GM12878 (cell line): ENCODE measurements at regions not wholly inside any gene's neighbourhood (a gene's known extent, or its start where the extent isn't known, plus 50 kb on each side); places are given as distances from the start of the nearest gene placed in this dataset.

Experiments used
- ATAC-seq: fragments of 200-7000 bp; cut with Tn5 transposase; 3 replicates; pipeline ENCODE4 v1.9.1; 2020; ENCODE audit warnings: mild to moderate bottlenecking, moderate library complexity
- BruUV-seq: library from RNA; stranded (reverse); fragments of 400-500 nt; replicated peaks from 2 replicates; lab custom pipeline; 2021; lab: Mats Ljungman, UMichigan
- CTCF ChIA-PET: fragments of 300-600 bp; sonication (Branson Sonifier 250); formaldehyde crosslinking; extraction: SDS; loops from one replicate; lab custom pipeline; 2021; ENCODE audit warnings: inconsistent platforms; lab: Yijun Ruan, JAX
- POLR2A ChIA-PET: fragments of 350-600 bp; formaldehyde crosslinking; extraction: SDS; loops from one replicate; lab custom pipeline; 2021; ENCODE audit warnings: inconsistent platforms; lab: Charles Lee
- RAD21 ChIA-PET: fragments of 300-600 bp; sonication (Branson Sonifier 250); formaldehyde crosslinking; loops from one replicate; lab custom pipeline; 2023; ENCODE audit warnings: antibody characterized with exemption; ENCODE audit not compliant: unreplicated experiment; lab: Charles Lee
- SMC1A ChIA-PET: fragments of 300-600 bp; sonication (Branson Sonifier 250); formaldehyde crosslinking; loops from one replicate; lab custom pipeline; 2023; ENCODE audit not compliant: unreplicated experiment, uncharacterized antibody; lab: Charles Lee
- DNase-seq: peaks from one replicate; pipeline ENCODE4 v3.0.0-alpha.2; 2011; ENCODE audit warnings: low read depth, low spot score
- FAIRE-seq: peaks from 3 replicates; lab custom pipeline; 2011; peaks lifted over from hg19 to GRCh38; lab: Jason Lieb, UNC
- H2AFZ ChIP-seq: 2 replicates; pipeline ENCODE4 v1.6.0; 2011; ENCODE audit warnings: low read depth, low read length, control low read depth; ENCODE audit not compliant: control insufficient read depth
- H3K27ac ChIP-seq: 2 replicates; pipeline ENCODE4 v1.5.1; 2011; ENCODE audit warnings: control low read depth; ENCODE audit not compliant: control insufficient read depth, insufficient read depth
- H3K27me3 ChIP-seq, 2 experiments: replicated peaks in 1 of 2; 2 replicates each; pipeline versions ENCODE4 v1.6.0 to v1.6.1; 2011; ENCODE audit warnings: low read length in 1 of 2; ENCODE audit not compliant: control insufficient read depth in 2 of 2, insufficient read depth in 2 of 2
- H3K36me3 ChIP-seq, 2 experiments: 2 replicates each; pipeline ENCODE4 v1.5.1; 2011; ENCODE audit warnings: low read length in 1 of 2; ENCODE audit not compliant: control insufficient read depth in 2 of 2, insufficient read depth in 2 of 2
- H3K4me1 ChIP-seq: 2 replicates; pipeline ENCODE4 v1.6.1; 2011; ENCODE audit warnings: mild to moderate bottlenecking, low read length, moderate library complexity, mixed read lengths; ENCODE audit not compliant: control insufficient read depth, insufficient read depth
- H3K4me2 ChIP-seq: 2 replicates; pipeline ENCODE4 v1.6.0; 2011; ENCODE audit warnings: control low read depth; ENCODE audit not compliant: control insufficient read depth, insufficient read depth
- H3K4me3 ChIP-seq: fragments of 200-600 bp; sonication (generic); 2 replicates; pipeline ENCODE4 v1.5.1; 2016
- H3K79me2 ChIP-seq: 2 replicates; pipeline ENCODE4 v1.6.0; 2011; ENCODE audit warnings: low read length; ENCODE audit not compliant: control insufficient read depth, insufficient read depth
- H3K9ac ChIP-seq: 2 replicates; pipeline ENCODE4 v1.8.0; 2011; ENCODE audit warnings: low read length, control low read depth, mixed read lengths; ENCODE audit not compliant: control insufficient read depth, insufficient read depth
- H3K9me3 ChIP-seq: replicated peaks from 3 replicates; pipeline ENCODE4 v1.5.1; 2011; ENCODE audit warnings: mild to moderate bottlenecking, low read length; ENCODE audit not compliant: control insufficient read depth, insufficient read depth
- H4K20me1 ChIP-seq: 2 replicates; pipeline ENCODE4 v1.6.0; 2011; ENCODE audit not compliant: control insufficient read depth, insufficient read depth
- CBFB ChIP-seq: IDR thresholded peaks from 2 replicates; pipeline ENCODE4 v1.6.1; 2016; ENCODE audit warnings: antibody characterized with exemption, low read depth
- CHD4 ChIP-seq: fragments of 200-600 bp; sonication (generic); IDR thresholded peaks from 2 replicates; pipeline ENCODE4 v1.6.1; 2016; ENCODE audit warnings: mild to moderate bottlenecking
- EGR1 ChIP-seq, 2 experiments: IDR thresholded peaks; 1 replicate in 1 of 2; 2 replicates in 1 of 2; pipeline ENCODE4 v1.6.1; 2011 to 2012; ENCODE audit warnings: low read depth in 2 of 2, low read length in 2 of 2, borderline replicate concordance in 1 of 2, mild to moderate bottlenecking in 1 of 2, moderate library complexity in 1 of 2
- FOXM1 ChIP-seq: IDR thresholded peaks from 2 replicates; pipeline ENCODE4 v1.6.1; 2012; ENCODE audit warnings: low read depth, mild to moderate bottlenecking, inconsistent platforms, low read length, moderate library complexity
- HDGF ChIP-seq: fragments of 450-650 bp; IDR thresholded peaks from 2 replicates; pipeline ENCODE4 v1.6.1; 2016; ENCODE audit warnings: antibody characterized with exemption
- NFYA ChIP-seq: IDR thresholded peaks from 2 replicates; pipeline ENCODE4 v1.6.1; 2011; ENCODE audit warnings: low read depth, mild to moderate bottlenecking, low read length, improper control_type of control experiment, borderline replicate concordance
- NR2C2 ChIP-seq: IDR thresholded peaks from 2 replicates; pipeline ENCODE4 v1.6.1; 2011; ENCODE audit warnings: borderline replicate concordance, low read depth; ENCODE audit not compliant: control insufficient read depth, insufficient read length
- RAD21 ChIP-seq: IDR thresholded peaks from 2 replicates; pipeline ENCODE4 v1.6.1; 2011; ENCODE audit warnings: mild to moderate bottlenecking, low read depth, low read length, moderate library complexity; ENCODE audit not compliant: insufficient read depth
- TAF1 ChIP-seq: IDR thresholded peaks from 2 replicates; pipeline ENCODE4 v1.6.1; 2011; ENCODE audit warnings: mild to moderate bottlenecking, low read depth, low read length, borderline replicate concordance
- TARDBP ChIP-seq: IDR thresholded peaks from 2 replicates; pipeline ENCODE4 v1.6.1; 2016; ENCODE audit warnings: borderline replicate concordance
- TCF3 ChIP-seq: IDR thresholded peaks from 2 replicates; pipeline ENCODE4 v1.6.1; 2012; ENCODE audit warnings: low read depth, mild to moderate bottlenecking, low read length, borderline replicate concordance; ENCODE audit not compliant: insufficient read depth
- ZNF207 ChIP-seq: fragments of 450-650 bp; IDR thresholded peaks from 2 replicates; pipeline ENCODE4 v1.6.1; 2014; ENCODE audit warnings: antibody characterized with exemption, mild to moderate bottlenecking, borderline replicate concordance
- ZNF622 ChIP-seq: fragments of 450-650 bp; IDR thresholded peaks from 2 replicates; pipeline ENCODE4 v1.6.1; 2017; ENCODE audit warnings: mild to moderate bottlenecking, inconsistent platforms
- in situ Hi-C: fragments of 300-500 bp; cut with MboI; formaldehyde crosslinking; loops from 9 replicates; pipeline ENCODE4 v1.14.3; 2018; ENCODE audit warnings: mixed read lengths
- intact Hi-C: fragments of 100-400 bp; cut with micrococcal nuclease; formaldehyde crosslinking; loops from one replicate; pipeline ENCODE4 v1.14.2; 2022; ENCODE audit not compliant: unreplicated experiment
- TF ChIP-seq, protein P1 (sequence below), 3 experiments: IDR thresholded peaks in 2 of 3; conservative IDR thresholded peaks in 1 of 3; 2 replicates each; pipeline ENCODE4 v1.5.1; 2011; ENCODE audit warnings: low read depth in 3 of 3, low read length in 3 of 3, mild to moderate bottlenecking in 3 of 3, control low read depth in 2 of 3, moderate library complexity in 2 of 3, inconsistent platforms in 1 of 3, mixed read lengths in 1 of 3; ENCODE audit not compliant: control insufficient read depth in 2 of 3, insufficient read depth in 1 of 3; ENCODE audit errors: extremely low read depth in 1 of 3
- TF ChIP-seq, protein P2 (sequence below): IDR thresholded peaks from 2 replicates; pipeline ENCODE4 v1.6.1; 2011; ENCODE audit warnings: mild to moderate bottlenecking, low read depth, low read length, moderate library complexity; ENCODE audit not compliant: insufficient replicate concordance

DNA sequence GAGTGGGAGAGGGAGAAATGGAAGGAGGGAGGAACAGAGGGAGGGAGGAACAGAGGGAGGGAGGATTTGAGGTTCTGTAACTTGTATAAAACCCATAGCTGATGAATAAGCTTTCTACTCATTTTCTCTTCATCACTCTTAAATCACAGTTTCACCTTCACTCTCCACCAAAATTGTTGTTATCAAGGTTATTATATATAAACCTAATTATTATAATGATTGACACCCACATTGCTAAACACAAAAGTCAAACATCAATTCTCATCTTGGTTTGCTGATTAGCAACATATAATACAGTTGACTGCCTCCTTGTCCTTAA, 229.0 kb upstream of the PAPPA start:
- ATAC-seq = no peak
- BruUV-seq = no TSS peak
- no peaks in the 10 kb centered on the region for H3K36me3 ChIP-seq
- in situ Hi-C loops = no loop called here
- no peak overlapping the region for H3K4me2 ChIP-seq
- no peak overlapping the region for H3K4me3 ChIP-seq
- no peak for DNase-seq
- FAIRE-seq = no peak
- no peak overlapping the region for H3K9ac ChIP-seq
- TF ChIP-seq, protein P1, sequence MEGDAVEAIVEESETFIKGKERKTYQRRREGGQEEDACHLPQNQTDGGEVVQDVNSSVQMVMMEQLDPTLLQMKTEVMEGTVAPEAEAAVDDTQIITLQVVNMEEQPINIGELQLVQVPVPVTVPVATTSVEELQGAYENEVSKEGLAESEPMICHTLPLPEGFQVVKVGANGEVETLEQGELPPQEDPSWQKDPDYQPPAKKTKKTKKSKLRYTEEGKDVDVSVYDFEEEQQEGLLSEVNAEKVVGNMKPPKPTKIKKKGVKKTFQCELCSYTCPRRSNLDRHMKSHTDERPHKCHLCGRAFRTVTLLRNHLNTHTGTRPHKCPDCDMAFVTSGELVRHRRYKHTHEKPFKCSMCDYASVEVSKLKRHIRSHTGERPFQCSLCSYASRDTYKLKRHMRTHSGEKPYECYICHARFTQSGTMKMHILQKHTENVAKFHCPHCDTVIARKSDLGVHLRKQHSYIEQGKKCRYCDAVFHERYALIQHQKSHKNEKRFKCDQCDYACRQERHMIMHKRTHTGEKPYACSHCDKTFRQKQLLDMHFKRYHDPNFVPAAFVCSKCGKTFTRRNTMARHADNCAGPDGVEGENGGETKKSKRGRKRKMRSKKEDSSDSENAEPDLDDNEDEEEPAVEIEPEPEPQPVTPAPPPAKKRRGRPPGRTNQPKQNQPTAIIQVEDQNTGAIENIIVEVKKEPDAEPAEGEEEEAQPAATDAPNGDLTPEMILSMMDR (IDR thresholded peaks at IDR 0.05 in 2 of 3, conservative IDR thresholded peaks at IDR 0.05 in 1 of 3; ENCODE audit: control insufficient read depth in 2 of 3, extremely low read depth in 1 of 3, insufficient read depth in 1 of 3, low read depth in 3 of 3, low read length in 3 of 3) = no peak
- TF ChIP-seq EGR1 (IDR thresholded peaks at IDR 0.05; ENCODE audit: borderline replicate concordance in 1 of 2, low read depth in 2 of 2, low read length in 2 of 2) = no peak
- TF ChIP-seq ZNF207 = no peak
- TF ChIP-seq TCF3 = no peak
- TF ChIP-seq RAD21 = no peak
- no peak for TF ChIP-seq CBFB
- no peak for TF ChIP-seq NR2C2
- TF ChIP-seq FOXM1 = no peak
- TF ChIP-seq HDGF = no peak
- TF ChIP-seq CHD4 = no peak
- TF ChIP-seq ZNF622 = no peak
- TF ChIP-seq TAF1 = no peak
- TF ChIP-seq NFYA = no peak
- no peak for TF ChIP-seq TARDBP
- TF ChIP-seq, protein P2, sequence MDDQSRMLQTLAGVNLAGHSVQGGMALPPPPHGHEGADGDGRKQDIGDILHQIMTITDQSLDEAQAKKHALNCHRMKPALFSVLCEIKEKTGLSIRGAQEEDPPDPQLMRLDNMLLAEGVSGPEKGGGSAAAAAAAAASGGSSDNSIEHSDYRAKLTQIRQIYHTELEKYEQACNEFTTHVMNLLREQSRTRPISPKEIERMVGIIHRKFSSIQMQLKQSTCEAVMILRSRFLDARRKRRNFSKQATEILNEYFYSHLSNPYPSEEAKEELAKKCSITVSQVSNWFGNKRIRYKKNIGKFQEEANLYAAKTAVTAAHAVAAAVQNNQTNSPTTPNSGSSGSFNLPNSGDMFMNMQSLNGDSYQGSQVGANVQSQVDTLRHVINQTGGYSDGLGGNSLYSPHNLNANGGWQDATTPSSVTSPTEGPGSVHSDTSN = no peak
- no peaks in the 10 kb centered on the region for H3K79me2 ChIP-seq
- ChIA-PET SMC1A (no interaction called here), POLR2A (no interaction called here), CTCF (interaction anchor here (0.7 kb wide), 1 partner anchor 44 kb away, joined by 3 read pairs; no protein-coding TSS in a partner anchor), RAD21 (no interaction called here)
- no peaks in the 10 kb centered on the region for H4K20me1 ChIP-seq
- H3K4me1 ChIP-seq = no peaks in the 10 kb centered on the region
- no peaks in the 10 kb centered on the region for H3K9me3 ChIP-seq
- H3K27ac ChIP-seq = no peak overlapping the region
- no peaks in the 10 kb centered on the region for H3K27me3 ChIP-seq
- intact Hi-C loops = no loop called here
- H2AFZ ChIP-seq = no peak overlapping the region
